Central memory CD8-positive, alpha-beta T cell (primary cell): ENCODE measurements at regions not wholly inside any gene's neighbourhood (a gene's known extent, or its start where the extent isn't known, plus 50 kb on each side); places are given as distances from the start of the nearest gene placed in this dataset.

Source experiments
- ATAC-seq: fragments of 150-1000 bp; cut with Tn5 transposase; replicated peaks from 2 replicates; pipeline ENCODE4 v1.10.0; 2022; ENCODE audit warnings: mild to moderate bottlenecking, moderate FRiP score, moderate number of reproducible peaks; ENCODE audit not compliant: poor library complexity, severe bottlenecking; ENCODE audit errors: extremely low read depth
- DNase-seq, 2 donors: peaks; one replicate each; pipeline ENCODE4 v3.0.0; 2021; ENCODE audit warnings: low spot score in 2 of 2
- H3K27ac Mint-ChIP-seq: one replicate; pipeline ENCODE4 v1.8.0; 2022; ENCODE audit warnings: low read depth, mild to moderate bottlenecking, moderate library complexity, mixed read lengths
- H3K27me3 Mint-ChIP-seq: one replicate; pipeline ENCODE4 v1.8.0; 2022; ENCODE audit warnings: mixed read lengths
- H3K36me3 Mint-ChIP-seq: one replicate; pipeline ENCODE4 v1.8.0; 2022; ENCODE audit warnings: mild to moderate bottlenecking, moderate library complexity, mixed read lengths; ENCODE audit not compliant: insufficient read depth
- H3K4me1 Mint-ChIP-seq: one replicate; pipeline ENCODE4 v1.8.0; 2022; ENCODE audit warnings: mixed read lengths
- H3K4me3 Mint-ChIP-seq: one replicate; pipeline ENCODE4 v1.8.0; 2022; ENCODE audit warnings: mild to moderate bottlenecking, moderate library complexity, mixed read lengths
- H3K9me3 Mint-ChIP-seq: one replicate; pipeline ENCODE4 v1.8.0; 2022; ENCODE audit warnings: mixed read lengths

- ATAC-seq, result no peak
- no peak for DNase-seq
- Mint-ChIP-seq H3K27ac (no peak overlapping the region), H3K9me3 (no peaks in the 10 kb centered on the region), H3K27me3 (peaks cover 18% of the 10 kb centered on the region), H3K4me1 (peaks cover 4% of the 10 kb centered on the region), H3K36me3 (no peaks in the 10 kb centered on the region), H3K4me3 (no peak overlapping the region)
Observed at GRCh38 chr6:41492261-41492891, 53.8 kb upstream of the FOXP4 start.

- H3K9me3 Mint-ChIP-seq, result no peaks in the 10 kb centered on the region
- DNase-seq, result no peak
- H3K27me3 Mint-ChIP-seq, result peaks cover 34% of the 10 kb centered on the region
- no peak overlapping the region for H3K27ac Mint-ChIP-seq
- H3K4me1 Mint-ChIP-seq, result peaks cover 4% of the 10 kb centered on the region
- no peaks in the 10 kb centered on the region for H3K36me3 Mint-ChIP-seq
- ATAC-seq, result no peak
- H3K4me3 Mint-ChIP-seq, result no peak overlapping the region
Observed at GRCh38 chr6:41494212-41495110, 51.7 kb upstream of the FOXP4 start.
